GM18873 (cell line): ENCODE measurements at regions not wholly inside any gene's neighbourhood (a gene's known extent, or its start where the extent isn't known, plus 50 kb on each side); places are given as distances from the start of the nearest gene placed in this dataset.

Experiments
- ATAC-seq: cut with Tn5 transposase; IDR thresholded peaks from one replicate; pipeline ENCODE4 v1.9.1; 2021; ENCODE audit warnings: mild to moderate bottlenecking, moderate library complexity, moderate number of reproducible peaks; ENCODE audit not compliant: unreplicated experiment, low FRiP score

DNA sequence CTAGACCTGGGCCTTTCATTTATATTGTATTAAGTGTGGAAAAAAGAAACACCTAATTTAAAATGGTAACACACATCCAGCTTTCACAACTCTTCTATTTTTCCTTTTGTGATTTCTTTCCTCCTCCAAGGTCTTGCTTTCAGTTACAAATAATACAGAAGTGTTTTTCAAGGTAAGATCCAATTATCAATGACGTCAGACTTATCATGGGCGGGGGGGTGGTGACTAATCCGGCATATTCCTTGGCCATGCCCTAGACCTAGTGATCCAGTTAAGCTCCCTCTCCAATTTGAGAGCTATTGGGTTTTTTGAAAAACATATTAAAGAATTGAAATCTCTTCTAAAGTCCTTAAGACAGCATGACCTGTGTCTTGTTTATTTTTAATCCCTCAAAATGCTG, 669.9 kb upstream of the NR5A2 start:
- no peak for ATAC-seq

DNA sequence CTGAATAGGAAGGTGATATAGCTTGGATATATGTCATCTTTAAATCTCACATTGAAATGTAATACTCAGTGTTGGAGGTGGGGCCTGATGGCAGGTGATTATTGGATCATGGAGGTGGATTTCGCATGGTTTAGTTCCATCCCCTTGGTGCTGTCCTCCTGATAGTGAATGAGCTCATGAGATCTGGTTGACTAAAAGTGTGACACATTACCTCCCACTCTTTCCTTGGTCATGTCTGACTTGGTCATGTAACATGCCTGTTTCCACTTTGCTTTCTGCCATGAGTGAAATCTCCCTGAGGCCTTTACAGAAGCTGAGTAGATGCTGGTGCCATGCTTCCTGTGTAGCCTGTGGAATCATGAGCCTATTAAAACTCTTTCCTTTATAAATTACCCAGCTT, 664.5 kb upstream of the NR5A2 start:
- no peak for ATAC-seq

DNA sequence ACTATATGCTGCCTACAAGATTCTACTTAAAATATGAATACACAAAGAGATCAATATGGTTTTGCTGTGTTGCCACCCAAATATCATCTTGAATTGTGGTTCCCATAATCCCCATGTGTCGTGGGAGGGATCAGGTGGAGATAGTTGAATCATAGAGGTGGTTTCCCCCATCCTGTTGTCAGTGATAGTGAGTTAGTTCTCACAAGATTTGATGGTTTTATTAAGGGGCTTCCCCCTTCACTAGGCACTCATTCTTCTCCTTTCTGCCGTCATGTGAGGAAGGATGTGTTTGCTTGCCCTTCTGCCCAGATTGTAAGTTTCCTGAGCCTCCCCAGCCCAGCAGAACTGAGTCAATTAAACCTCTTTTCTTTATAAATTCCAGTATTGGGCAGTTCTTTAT, 654.4 kb upstream of the NR5A2 start:
- no peak for ATAC-seq

DNA sequence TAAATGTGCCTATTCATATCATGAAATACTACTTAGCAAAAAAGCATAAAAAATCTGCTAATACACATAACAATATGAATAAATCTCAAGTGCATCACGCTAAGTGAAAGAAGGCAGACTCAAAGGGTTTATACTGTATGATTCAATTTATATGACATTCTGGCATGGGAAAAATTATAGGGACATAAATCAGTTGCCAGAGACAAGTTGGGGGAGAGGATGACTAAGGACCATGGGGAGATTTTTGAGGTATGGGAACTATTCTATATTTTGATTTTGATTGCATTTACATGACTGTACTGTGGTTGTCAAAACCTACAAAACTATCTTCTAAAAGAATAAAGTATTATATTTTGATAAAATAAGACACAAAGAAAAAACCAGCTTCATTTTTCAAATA, 650.3 kb upstream of the NR5A2 start:
- no peak for ATAC-seq

GRCh38 chr1:199383793-199384192, 643.7 kb upstream of the NR5A2 start:
- ATAC-seq, result no peak

DNA sequence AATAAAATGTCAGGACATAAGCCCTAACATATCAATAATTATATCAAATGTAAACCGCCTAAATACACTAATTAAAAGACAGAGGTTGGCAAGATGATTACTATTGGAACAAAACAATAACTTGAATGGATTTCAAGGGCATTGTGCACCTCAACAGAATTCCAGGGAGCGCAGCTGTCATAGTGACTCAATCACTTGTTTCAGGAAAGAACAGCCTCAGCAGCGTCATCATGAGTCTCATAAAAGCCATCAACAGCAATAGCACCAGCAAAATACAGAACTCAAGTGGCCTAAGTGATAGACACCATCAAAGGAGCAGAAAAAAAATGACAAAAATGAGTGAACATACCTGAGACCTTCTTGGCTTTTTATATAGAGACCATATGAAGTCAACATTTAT, 632.7 kb upstream of the NR5A2 start:
- ATAC-seq, result no peak

- ATAC-seq, result no peak
Observed at GRCh38 chr1:199396456-199396855, 631.1 kb upstream of the NR5A2 start.

- ATAC-seq, result no peak
Observed at GRCh38 chr1:199399996-199400724, 627.4 kb upstream of the NR5A2 start.

DNA sequence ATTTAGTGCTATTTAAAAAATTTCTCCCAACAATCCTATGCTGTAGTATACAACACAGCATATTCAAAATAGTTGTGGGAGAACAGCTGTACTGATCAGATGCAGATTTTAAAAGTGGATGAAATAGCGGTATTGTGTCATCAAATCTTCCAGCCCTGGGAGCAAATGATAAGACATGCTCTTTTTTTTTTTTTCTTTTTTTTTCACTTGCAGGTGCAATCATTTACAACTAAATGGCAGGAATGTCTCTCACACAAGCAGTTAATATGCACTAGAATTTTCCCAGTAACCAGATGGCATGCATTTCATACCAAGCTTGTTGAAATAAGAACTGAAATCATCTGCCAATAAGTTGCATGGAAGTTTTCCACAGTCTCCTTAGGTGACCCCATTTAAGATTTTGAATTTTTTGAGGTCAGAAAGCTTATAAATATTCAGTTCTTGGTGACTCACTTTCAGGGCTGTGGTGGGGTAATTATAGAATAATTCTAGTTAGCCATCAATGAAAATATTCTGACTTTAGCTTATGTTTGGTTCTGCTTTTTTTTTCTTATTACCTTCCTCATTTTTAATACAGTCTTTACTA, 623.9 kb upstream of the NR5A2 start:
- no peak for ATAC-seq

DNA sequence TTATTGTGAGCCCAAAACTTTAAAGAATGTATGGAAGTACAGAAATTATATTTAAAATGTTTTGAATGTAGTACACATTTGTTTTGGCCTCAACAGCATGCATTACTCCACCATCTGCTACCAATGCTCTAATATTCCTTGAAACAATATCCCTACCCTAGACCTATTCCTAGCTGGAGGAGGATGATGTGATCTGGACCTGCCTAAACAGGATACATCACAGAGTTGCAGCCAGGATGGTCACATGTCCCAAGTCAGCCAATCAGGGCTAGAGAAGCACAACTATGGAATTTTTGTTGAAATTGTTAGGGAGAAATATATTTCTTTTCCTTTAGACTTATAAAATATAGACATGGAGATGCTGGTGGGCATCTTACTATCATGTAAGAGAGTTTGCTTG, 623.3 kb upstream of the NR5A2 start:
- ATAC-seq, result no peak

DNA sequence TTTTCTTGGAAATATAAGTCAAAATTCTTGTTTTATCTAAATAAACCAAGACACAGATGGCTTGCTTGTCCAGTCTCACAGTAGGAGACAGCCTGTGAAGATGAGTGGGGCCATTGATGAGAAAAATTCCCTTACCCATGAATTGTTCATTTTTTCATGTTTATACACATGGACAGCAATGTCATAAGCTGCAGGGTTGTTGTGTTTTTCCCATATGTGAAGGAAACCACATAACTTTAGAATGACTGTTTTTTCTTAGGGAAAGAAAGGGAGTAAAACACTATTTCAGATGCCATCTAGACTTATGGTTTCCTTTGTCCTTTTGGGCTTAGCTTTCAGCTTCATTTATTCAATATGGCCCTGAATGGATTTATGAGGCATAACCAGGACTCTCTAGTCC, 622.5 kb upstream of the NR5A2 start:
- ATAC-seq, result no peak

- no peak for ATAC-seq
Observed at GRCh38 chr1:199405634-199406196, 621.8 kb upstream of the NR5A2 start.

DNA sequence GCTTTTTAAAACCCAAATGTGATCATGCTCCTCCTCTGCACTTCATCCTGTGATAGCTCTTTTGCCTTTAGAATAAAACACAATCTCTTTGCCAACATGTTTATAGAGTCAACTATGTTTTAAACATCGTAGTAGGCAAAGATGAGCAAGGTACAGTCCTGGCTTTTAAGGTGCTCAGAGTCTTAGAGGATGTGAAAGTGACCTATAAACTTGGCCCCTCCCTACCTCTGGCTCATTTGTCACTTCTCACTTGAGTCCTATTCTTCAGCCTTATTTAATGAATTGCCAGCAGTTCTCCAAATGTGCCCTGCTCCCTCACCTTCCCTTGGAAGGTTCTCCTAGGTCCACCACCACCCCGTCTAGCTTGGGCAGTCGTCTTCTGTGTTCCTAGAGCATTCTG, 617.0 kb upstream of the NR5A2 start:
- ATAC-seq, result no peak

DNA sequence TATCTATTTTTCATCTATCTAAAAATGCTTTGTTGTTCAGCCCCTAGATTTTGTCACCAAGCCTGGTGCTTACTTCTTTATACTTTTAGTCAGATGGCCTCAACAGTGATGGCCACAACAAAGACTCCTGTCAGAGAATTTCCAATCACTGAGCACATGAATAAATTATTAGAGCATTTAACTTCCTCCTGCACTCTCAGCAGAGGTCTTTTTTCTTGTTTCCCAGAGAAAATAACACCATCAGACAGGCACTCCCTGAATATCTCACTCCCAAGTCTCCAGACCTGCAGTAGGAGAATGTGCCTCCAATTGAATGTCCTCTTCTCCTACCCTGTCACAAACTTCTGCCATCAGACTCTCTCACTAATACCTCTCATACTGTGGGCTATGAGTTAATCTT, 616.0 kb upstream of the NR5A2 start:
- ATAC-seq, result no peak

GRCh38 chr1:199422206-199422605, 605.3 kb upstream of the NR5A2 start:
- ATAC-seq, result no peak

GRCh38 chr1:199447906-199448305, 579.6 kb upstream of the NR5A2 start:
- ATAC-seq, result no peak

- ATAC-seq, result no peak
Observed at GRCh38 chr1:199448646-199449045, 578.9 kb upstream of the NR5A2 start.

DNA sequence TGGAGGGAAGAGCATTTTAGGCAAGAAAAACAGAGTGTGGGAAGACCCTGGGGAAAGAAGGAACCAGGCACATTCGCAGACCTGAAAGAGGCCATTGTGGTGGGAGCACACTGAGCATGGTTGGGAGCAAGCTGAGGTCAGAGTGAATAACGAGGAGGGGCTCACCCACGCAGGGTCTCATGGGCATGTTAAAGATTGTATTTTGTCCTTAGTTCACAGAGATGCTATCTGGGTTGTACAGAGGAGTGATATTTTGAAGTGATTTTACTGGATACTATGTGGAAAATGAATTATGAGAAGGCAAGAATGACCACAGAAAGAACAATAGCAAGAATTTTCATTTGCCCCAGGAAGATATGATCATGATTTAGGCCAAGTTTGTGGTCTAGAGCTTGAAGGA, 578.3 kb upstream of the NR5A2 start:
- ATAC-seq, result no peak

- ATAC-seq, result no peak
Observed at GRCh38 chr1:199449681-199450080, 577.8 kb upstream of the NR5A2 start.

DNA sequence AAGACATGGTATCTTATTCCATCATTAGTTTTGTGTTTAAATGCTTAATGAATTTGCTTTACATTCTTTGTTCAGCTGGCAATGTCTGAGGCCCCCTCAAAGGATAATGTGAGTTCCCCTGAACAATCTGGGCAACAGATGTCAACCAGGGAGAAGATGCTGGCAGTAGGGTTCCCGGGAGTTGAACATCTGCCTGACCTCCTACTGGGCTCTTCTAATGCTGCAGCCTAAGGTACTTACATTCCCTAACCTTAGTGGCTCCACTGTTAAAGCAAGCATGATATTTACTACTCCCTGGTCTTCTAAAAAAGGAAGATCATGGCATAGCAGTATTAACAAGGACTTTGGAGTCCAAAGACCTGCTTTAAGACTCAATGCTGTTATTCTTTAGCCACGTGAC, 574.9 kb upstream of the NR5A2 start:
- ATAC-seq, result no peak

DNA sequence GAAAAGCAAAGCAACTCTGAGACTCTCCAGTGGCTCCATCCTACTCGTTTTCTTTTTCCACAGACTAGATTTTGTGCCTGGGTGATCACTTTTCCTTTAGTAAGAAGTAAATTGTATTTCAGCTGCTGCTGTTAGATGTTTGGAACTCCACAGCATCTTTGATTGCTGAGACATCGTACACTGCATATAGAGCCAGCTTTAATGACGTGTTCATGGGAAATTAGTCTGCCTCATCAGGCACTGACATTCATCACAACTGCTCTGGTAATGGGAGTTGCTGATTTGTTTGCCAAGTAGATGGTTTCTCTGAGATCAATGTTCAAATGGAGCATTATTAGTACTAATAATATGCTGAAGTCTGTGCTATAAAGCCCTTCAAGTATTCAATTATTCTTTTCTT, 573.8 kb upstream of the NR5A2 start:
- no peak for ATAC-seq

GRCh38 chr1:199460933-199461332, 566.6 kb upstream of the NR5A2 start:
- no peak for ATAC-seq
